ENCODE measurements at regions not wholly inside any gene's neighbourhood (a gene's known extent, or its start where the extent isn't known, plus 50 kb on each side); places are given as distances from the start of the nearest gene placed in this dataset.
"Not testable (repeated sequence)": the region's sequence is repeated elsewhere in the genome, so short reads cannot be mapped to it uniquely, and the experiment has no call there.

- Histone ChIP-seq H3K4me2 (replicated peaks; ENCODE audit: low read depth, low read length, poor library complexity, severe bottlenecking) (no peak overlapping the region), H4K20me1 (ENCODE audit: control insufficient read depth, insufficient read depth, low read length, poor library complexity, severe bottlenecking) (no peaks in the 10 kb centered on the region), H3K9me3 (ENCODE audit: control extremely low read depth in 1 of 3, control insufficient read depth in 2 of 3, insufficient read depth in 1 of 3, low read length in 2 of 3) (no peaks in the 10 kb centered on the region), H3K4me3 (ENCODE audit: control extremely low read depth in 1 of 5, extremely low read depth in 1 of 5, insufficient read depth in 1 of 5, low read depth in 2 of 5, low read length in 4 of 5) (no peak overlapping the region), H3K9ac (ENCODE audit: low read length) (no peak overlapping the region), H3K4me1 (ENCODE audit: control insufficient read depth in 2 of 2, insufficient read depth in 2 of 2, low read length in 2 of 2) (no peaks in the 10 kb centered on the region), H2AFZ (ENCODE audit: insufficient read depth, low read depth, low read length, poor library complexity, severe bottlenecking) (no peak overlapping the region), H3K27ac (ENCODE audit: low read length in 2 of 2) (no peak overlapping the region), H3K27me3 (replicated peaks in 1 of 4; ENCODE audit: control extremely low read depth in 1 of 4, control insufficient read depth in 3 of 4, insufficient read depth in 4 of 4, low read length in 3 of 4) (no peaks in the 10 kb centered on the region), H3K36me3 (replicated peaks in 1 of 2; ENCODE audit: control extremely low read depth in 1 of 2, control insufficient read depth in 1 of 2, extremely low read depth in 1 of 2, insufficient read depth in 2 of 2, low read length in 1 of 2) (no peaks in the 10 kb centered on the region), H3K79me2 (ENCODE audit: control insufficient read depth, insufficient read depth, low read length) (no peaks in the 10 kb centered on the region)
- no peaks in the 10 kb centered on the region for H3K27me3 Mint-ChIP-seq
- DNase-seq (no peak), ATAC-seq (ENCODE audit: low read depth) (no peak)
- H3K4me1 Mint-ChIP-seq: no peaks in the 10 kb centered on the region
- no peaks in the 10 kb centered on the region for H3K9me3 Mint-ChIP-seq (ENCODE audit: insufficient read depth)
- H3K4me3 Mint-ChIP-seq: no peak overlapping the region
- ChIA-PET CTCF (no interaction called here), POLR2A (no interaction called here)
- TF ChIP-seq CTCF (IDR thresholded peaks at IDR 0.05) (no peak), EZH2 (IDR thresholded peaks at IDR 0.05; ENCODE audit: borderline replicate concordance, insufficient read depth, low read depth, low read length, poor library complexity, severe bottlenecking) (no peak)
- H3K27ac Mint-ChIP-seq: no peak overlapping the region
- intact Hi-C loops (cut with micrococcal nuclease): no loop called here
Observed at GRCh38 chr17:70388326-70388725, 219.0 kb downstream of the KCNJ2 start.

- H3K4me1 Mint-ChIP-seq; POLR2A ChIA-PET; H3K27me3 ChIP-seq (replicated peaks in 1 of 4; ENCODE audit: control extremely low read depth in 1 of 4, control insufficient read depth in 3 of 4, insufficient read depth in 4 of 4, low read length in 3 of 4); H3K9me3 ChIP-seq (ENCODE audit: control extremely low read depth in 1 of 3, control insufficient read depth in 2 of 3, insufficient read depth in 1 of 3, low read length in 2 of 3); DNase-seq; H3K4me3 ChIP-seq (ENCODE audit: control extremely low read depth in 1 of 5, extremely low read depth in 1 of 5, insufficient read depth in 1 of 5, low read depth in 2 of 5, low read length in 4 of 5); intact Hi-C loops (cut with micrococcal nuclease); H3K4me2 ChIP-seq (replicated peaks; ENCODE audit: low read depth, low read length, poor library complexity, severe bottlenecking); H3K9me3 Mint-ChIP-seq (ENCODE audit: insufficient read depth); H3K27me3 Mint-ChIP-seq; H3K36me3 ChIP-seq (replicated peaks in 1 of 2; ENCODE audit: control extremely low read depth in 1 of 2, control insufficient read depth in 1 of 2, extremely low read depth in 1 of 2, insufficient read depth in 2 of 2, low read length in 1 of 2); H3K4me3 Mint-ChIP-seq; ATAC-seq (ENCODE audit: low read depth); H2AFZ ChIP-seq (ENCODE audit: insufficient read depth, low read depth, low read length, poor library complexity, severe bottlenecking); CTCF ChIA-PET; H3K27ac Mint-ChIP-seq; H3K79me2 ChIP-seq (ENCODE audit: control insufficient read depth, insufficient read depth, low read length); H3K27ac ChIP-seq (ENCODE audit: low read length in 2 of 2); H4K20me1 ChIP-seq (ENCODE audit: control insufficient read depth, insufficient read depth, low read length, poor library complexity, severe bottlenecking); H3K9ac ChIP-seq (ENCODE audit: low read length); H3K4me1 ChIP-seq (ENCODE audit: control insufficient read depth in 2 of 2, insufficient read depth in 2 of 2, low read length in 2 of 2): not testable (repeated sequence)
- WGBS (ENCODE audit: insufficient coverage): 94% methylated on average over 21 of the region's 23 CpGs
Observed at GRCh38 chr17:70389232-70389757, 220.0 kb downstream of the KCNJ2 start.

Measured in B cell (primary cell).